ENCODE measurements at regions not wholly inside any gene's neighbourhood (a gene's known extent, or its start where the extent isn't known, plus 50 kb on each side); places are given as distances from the start of the nearest gene placed in this dataset.
"Not testable (repeated sequence)": the region's sequence is repeated elsewhere in the genome, so short reads cannot be mapped to it uniquely, and the experiment has no call there.

DNA sequence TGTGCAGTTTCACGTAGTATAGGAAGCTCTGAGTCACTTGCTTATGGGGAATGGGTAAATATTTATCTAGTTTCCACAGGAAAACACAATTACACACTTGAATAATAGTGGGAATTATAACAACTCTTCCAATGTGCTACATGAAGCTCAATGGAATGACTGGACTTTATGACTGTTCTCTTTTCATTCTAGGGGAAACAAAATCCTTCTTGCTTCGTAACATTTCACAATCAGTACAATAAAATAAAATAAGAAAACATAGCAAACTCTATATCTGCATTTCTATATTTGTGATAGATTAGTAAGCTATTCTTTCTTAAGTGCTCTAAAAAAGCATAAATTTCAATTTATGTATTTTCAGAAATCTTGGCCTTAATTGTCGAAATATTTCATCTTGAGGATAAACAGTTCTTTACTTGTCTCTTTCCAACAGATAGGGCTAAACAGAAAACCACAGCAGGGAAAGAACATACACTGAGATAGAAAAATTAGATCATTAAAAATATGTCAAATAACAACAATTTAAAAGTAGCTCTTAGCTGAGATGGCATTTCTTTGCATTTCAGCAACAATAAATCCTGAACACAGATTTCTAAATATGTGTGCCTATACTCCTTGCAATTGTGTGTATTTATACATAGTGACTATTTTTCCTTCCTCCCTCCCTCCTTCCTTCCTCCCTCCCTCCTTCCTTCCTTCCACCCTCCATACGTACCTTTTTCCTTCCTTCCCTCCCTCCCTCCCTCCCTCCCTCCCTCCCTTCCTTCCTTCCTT is 395.5 kb upstream of the KCNMB2 start:
- no peak for DNase-seq (ENCODE audit: low spot score)

DNA sequence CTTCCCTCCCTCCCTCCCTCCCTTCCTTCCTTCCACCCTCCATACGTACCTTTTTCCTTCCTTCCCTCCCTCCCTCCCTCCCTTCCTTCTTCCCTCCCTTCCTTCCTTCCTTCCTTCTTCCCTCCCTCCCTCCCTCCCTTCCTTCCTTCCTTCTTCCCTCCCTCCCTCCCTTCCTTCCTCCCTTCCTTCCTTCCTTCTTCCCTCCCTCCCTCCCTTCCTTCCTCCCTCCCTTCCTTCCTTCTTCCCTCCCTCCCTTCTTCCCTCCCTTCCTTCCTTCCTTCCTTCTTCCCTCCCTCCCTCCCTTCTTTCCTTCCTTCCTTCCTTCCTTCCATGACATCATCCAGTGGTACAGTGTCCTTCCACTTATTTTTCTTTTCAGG is 394.9 kb upstream of the KCNMB2 start:
- not testable (repeated sequence) for DNase-seq (ENCODE audit: low spot score)

DNA sequence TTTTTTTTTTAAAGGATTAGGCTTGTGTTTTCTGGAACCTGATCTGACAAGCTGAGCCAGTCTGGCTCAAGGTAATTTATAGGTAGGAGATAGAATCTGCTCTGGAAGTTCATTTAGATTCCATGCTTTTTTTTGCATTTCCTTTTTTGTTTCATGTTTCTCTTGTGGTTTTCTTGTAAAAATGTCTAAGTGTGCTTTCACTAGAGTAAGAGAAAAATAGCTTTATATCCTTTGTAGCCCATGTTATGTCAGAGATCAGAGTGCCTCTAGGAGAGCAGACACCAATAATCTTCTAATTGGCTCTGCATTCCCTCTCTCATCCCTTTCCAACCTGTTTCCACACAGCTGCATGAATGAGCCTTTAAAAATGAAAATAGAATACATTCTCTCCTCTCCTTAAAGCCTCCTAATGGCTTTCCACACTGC is 389.8 kb upstream of the KCNMB2 start:
- peak; percentile 33 for DNase-seq (ENCODE audit: low spot score)

DNA sequence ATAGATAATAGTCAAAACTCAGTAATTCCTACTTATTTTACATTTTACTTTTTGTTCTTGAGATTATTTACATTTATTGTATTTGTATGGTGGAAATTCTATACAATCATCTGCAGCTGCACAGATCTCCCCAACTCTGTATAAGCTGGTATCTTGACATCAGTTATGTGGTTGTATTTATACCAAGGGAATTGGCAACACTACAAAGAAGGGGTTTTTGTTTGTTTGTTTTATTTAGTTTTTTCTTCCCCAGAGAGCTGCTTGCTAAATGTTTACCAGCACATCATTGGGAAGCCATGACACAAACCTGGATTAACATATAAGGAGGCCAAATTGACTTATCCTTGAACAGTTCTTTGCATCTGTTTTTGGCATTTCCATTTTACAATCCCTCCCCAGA is 389.2 kb upstream of the KCNMB2 start:
- DNase-seq (ENCODE audit: low spot score), result no peak

DNA sequence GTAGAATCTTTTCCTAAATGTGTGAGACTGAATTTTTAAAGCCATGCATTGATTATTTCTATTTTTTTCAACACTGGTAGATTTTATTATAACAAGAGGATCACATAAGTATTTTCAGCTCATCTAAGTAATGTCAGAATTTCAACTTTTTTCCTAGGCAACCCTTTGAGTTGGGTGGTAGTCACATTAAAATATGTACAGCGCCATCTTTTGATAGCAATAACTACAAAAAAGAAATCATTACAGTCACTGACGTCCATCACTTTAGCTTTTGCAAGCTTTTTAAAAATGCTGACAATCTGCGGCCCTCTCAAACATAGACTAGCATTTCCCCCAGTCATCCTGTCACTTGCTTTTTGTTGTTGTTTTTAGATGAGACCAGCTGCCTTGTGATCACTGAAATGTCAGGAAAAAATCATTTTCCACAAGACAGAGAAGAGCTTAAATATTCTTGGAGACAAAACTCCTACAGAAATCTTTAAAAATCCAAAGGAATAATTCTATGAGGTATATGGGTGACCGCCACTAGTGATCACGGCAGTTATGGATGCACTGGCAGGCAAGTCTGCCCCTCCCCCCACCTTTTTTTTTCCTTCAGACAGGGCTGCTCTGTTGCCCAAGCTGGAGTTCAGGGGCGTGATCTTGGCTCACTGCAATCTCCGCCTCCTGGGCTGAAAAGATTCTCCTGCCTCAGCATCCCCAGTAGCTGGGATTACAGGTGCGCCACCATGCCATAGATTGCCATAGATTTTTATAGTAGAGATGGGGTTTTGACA is 384.0 kb upstream of the KCNMB2 start:
- DNase-seq (ENCODE audit: low spot score), result peak; percentile 17

DNA sequence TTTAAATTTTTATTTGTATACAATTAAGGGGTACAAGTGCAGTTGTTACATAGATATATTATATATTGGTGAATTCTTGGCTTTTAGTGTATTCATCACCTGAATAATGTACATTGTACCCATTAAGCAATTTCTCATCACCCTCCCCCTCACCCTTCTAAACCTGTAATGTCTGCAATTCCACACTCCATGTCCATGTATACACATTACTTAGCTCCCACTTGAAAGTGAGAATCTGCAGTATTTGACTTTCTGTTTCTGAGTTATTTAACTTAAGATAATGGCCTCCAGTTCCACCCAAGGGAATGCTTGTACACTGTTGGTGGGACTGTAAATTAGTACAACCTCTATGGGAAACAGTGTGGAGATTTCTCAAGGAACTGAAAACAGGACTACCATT is 383.2 kb upstream of the KCNMB2 start:
- DNase-seq (ENCODE audit: low spot score), result no peak

DNA sequence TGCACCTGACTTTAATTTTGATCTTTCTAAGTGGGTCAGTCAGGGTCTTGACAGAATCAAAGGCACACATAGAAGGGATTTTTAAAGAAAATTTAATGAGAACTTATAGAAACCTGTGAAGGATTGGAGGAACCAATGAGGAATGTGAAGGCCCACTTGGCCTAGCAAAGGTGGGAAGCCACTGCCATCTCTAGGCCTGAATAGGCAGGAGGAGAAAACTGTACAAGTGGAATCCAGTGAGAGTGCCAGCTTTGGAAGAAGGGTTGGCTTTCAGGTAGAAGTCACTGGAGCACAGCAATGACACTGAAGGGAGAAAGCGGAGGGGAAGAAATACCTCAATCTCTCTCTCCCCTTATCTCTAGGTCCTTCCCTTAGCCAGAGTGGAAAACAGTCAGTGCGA is 380.7 kb upstream of the KCNMB2 start:
- no peak for DNase-seq (ENCODE audit: low spot score)

DNA sequence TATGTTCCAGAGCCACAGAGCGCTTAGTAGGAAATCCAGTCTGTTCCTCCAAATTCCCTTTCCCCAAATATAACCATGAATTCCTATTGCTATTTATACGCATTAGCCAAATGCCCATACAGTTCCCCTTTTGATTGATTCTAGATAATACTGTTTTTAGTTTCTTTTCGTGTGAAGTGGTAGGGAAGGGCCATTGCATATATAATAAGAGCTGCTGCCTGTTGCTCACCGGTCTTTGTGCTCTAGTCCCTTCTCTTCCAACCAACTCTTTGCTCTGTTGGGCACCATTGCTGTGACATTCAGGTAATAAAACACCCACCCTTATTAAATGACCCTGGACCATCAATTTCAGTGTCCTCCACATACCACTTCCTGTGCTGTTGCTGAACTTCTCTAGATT is 379.9 kb upstream of the KCNMB2 start:
- no peak for DNase-seq (ENCODE audit: low spot score)

DNA sequence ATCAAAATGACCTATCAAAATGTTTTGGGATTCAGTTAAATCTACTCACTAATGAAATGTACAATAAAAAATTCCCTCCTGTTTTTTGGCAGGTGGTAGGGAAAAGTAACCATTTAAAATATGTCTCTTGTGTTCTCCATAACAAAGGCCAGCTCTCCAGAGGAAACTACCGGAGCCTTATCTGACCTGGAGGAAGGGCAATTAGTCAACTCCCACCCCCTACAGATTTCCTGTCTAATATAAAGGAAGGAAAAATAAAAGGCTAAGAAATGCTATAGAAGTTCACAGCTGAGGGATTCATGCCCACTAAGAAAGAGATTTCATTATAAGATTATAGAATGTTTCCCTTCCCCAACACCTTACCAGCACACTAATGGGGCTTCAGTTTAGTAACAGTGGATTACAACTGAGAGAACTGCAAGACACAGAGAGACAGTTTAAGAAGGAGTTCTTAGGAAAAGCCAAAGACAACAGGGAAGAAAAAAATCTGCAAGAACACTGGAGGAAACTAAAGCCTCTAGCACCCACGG is 376.5 kb upstream of the KCNMB2 start:
- DNase-seq (ENCODE audit: low spot score), result no peak

DNA sequence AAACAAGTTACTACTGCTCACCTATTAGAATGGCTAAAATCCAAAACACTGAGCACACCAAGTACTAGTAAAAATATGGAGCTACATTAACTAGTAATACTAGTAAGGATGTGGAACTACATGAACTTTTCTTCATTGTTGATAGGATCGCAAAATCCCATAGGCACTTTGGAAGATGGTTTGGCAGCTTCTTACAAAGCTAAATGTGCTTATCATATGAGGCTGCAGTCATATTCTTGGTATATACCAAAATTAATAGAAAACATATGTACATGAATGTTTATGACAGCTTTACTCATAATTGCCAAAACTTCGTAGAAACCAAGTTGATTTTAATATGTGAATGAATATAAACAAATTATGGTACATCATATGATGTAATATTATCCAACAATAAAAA is 366.8 kb upstream of the KCNMB2 start:
- no peak for DNase-seq (ENCODE audit: low spot score)

DNA sequence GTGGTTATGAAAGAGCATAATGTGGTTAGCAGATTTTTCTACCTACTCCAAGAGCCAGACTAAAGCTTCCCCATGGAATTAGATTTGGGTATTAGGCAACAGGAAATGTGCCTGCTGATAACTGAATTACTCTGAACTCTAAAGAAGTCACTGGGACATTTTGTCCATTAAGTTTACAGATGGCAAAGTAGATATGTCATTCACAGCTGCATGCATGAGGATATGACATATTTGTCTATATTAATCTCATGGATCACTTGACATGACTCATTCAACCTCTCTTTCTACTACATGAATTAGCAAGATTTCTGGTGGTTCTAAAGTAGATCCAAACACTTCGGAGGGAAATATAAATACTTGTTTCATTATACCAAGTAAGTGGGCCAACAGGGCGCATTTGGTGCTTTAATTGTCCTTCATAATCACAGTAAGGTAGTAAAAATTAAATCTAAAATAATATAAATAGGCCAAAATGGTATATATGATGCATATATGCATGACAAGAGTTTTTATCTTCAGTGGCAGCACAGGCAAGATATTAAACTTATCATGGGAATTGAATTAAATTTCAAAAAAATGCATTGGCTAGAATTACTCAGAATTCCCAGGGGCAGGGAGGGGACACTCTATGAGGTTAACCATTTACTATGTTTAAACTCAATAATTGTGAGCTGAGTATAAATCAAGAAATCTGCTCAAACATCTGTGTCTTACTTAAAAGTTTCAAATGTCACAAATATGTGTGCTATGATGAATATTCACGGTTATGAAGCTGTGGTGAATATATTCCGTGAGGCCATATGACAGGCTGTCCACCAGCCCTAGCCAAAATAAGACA is 365.3 kb upstream of the KCNMB2 start:
- DNase-seq (ENCODE audit: low spot score), result peak; percentile 90

DNA sequence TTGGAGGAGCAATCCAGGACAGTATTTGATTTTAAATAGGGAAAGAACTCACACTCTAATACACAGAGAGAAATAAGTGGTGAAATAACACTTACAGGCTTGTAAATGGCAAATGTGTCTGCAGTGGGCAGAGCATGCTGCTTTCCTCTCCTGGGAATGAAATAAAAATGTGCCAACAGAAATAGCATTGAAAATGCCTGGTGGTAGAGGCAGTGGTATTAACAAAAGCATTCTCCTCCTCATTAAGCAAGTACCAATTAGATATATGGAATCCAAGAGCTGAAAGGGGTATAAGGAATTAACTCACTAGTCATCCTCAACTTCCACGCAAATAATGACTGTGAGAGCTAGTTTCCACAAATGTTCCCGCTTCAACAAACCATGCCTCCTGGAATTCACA is 364.1 kb upstream of the KCNMB2 start:
- no peak for DNase-seq (ENCODE audit: low spot score)

DNA sequence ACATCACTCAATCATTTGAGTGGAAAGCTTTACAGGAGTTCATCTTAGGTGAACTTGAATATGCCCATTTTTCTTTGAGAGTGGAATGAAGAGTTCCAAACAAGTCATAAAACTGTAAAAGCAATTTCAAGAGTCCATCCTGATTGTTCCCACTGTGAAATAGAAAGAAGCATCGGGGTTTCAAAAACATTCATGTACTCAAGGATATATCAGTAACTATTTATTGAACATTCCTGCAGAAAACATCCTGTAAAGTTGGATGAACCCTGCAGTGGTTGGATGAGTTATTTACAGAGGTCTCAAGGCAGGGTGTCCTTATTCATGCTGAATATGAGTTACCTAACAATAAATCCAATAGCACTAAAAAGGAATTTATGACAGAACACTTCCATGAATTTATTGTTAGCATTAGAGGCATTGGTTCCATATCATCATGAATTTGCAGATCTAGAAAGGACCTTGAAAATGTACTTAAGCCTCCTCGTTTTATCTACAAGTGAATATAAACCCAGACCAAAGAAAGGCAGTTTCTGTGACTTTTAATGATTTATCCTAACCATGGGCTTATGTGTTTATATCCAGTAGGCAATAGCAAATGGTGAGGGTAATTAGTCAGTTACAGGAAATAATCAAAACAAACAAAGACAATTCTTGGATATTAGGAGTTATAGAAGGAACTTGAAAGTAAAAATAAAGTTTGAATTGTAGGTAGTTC is 361.9 kb upstream of the KCNMB2 start:
- DNase-seq (ENCODE audit: low spot score), result no peak

DNA sequence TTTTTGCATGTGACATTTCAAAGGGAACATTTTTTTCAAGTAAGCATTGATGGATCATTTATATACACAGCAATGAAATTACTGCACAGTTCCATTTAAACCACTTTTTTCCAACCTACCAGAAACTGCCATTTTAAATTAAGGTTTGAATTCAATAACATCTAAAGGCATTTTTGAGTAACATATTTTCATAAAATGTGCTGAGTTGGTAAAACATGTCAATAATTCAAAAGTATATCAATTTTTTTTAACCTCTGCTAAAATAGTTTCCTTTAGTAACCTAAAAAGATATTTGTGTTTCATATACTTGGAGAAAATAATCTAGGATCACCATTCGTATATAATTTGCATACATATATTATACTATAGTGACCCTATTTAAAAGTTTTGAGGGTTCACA is 355.1 kb upstream of the KCNMB2 start:
- no peak for DNase-seq (ENCODE audit: low spot score)

DNA sequence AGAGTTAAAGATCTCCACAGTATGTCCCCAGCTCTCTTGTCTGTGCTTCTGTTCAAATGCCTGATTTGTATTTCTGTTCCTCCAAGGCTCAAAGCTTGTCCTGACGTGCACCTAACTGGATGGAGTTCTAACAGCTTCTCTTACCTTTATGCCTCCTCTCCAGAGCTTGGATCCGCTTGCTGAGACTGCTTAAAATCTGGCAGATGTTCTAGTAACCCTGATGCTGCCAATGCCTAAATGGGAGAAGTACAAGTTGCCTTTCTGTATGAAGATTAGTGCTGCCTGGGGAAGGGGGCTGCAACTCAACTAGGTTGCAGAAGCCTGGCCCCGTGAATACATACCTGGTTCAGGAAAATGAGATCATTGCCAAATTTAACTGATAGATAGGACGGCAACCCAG is 354.5 kb upstream of the KCNMB2 start:
- no peak for DNase-seq (ENCODE audit: low spot score)

DNA sequence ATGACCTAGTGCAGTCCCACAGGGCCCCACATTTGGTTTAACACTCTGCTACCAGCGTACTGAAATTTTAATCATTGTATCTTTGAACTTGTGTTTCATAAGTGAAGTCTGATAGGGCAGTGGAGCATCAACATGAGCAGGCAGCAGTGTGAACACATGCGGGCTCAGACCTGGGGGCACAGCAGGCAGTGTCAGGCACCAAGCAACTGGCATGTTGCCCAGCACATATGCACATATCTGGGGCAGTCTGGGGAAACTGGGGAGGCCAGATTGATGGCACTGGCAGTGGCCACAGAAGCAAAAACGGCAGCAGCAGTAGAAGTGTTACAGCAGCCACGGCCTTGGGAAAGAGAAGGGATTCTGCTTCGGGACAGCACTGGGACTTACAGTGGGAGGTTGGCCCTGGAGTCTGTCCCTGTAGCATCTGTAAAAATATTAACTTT is 353.9 kb upstream of the KCNMB2 start:
- no peak for DNase-seq (ENCODE audit: low spot score)

DNA sequence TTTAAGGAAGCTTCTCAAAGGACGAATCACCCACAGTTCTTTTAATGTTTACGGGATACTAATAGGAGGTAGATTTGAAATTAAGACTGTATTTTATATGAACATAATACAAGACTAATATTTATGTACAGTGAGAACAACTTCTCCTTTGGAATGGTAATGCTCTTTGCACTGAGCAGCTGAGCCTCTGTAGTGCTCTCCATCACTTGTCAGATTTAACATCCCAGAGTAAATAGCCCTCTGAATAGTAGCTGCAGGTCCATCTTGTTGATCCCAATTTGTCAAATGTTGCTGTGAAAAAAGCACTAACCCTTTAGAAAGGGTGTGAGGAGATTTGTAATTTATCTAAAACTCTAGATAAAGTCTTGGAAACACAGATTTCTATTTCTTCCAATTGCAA is 351.4 kb upstream of the KCNMB2 start:
- DNase-seq (ENCODE audit: low spot score), result no peak

DNA sequence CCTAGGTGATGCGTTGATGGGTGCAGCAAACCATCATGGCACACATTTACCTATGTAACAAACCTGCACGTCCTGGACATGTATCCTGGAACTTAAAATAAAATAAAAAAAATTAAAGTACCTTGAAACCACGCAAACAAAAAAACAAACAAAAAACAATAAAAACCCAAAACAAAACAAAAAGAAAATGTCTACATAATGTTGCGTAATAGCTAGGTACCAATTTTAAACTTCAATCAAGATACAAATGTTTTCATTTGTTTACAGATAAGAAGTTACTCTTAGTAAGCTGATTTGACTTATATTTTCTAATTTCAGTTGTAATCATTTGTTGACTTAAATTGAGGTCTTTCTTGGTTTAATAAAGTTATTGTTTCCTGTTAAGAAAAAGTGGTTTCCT is 349.6 kb upstream of the KCNMB2 start:
- DNase-seq (ENCODE audit: low spot score), result no peak

DNA sequence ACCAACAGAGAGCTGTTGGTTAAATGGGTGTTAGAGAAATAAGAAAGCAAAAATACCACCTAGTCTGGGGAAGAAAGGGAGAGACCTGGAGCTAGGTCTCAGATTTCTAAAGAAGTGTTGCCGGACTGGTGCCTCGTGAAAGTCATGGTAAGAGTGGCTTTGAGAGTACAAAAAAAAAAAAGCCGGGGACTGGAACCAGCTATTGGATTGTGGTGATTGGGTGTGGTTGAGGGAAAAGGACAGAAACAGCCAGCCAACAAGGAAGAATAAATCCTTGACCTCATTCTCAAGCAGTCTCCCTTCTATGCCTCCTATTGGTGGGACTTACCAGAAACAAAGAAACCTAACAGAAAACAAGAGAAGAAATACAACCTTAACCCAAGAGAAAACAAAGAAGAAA is 346.4 kb upstream of the KCNMB2 start:
- no peak for DNase-seq (ENCODE audit: low spot score)

DNA sequence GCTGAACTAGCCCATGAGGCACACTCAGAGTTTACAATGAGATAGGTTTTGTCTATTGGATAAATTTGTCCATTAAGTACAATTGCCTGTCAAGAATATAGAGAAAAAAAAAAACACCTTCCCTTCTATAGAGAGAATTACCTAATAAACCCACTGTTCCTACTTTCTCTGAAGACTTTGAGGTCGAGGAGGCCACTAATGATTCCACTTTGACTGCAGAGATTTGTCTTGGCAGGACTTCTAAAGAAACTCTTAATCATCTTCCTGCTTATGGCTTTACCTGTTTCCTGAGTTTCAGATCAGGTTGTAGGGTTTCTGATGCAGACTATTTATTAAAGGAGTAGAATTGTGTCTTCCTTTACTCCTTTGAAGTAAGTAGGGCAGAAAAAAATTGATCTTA is 342.4 kb upstream of the KCNMB2 start:
- no peak for DNase-seq (ENCODE audit: low spot score)

DNA sequence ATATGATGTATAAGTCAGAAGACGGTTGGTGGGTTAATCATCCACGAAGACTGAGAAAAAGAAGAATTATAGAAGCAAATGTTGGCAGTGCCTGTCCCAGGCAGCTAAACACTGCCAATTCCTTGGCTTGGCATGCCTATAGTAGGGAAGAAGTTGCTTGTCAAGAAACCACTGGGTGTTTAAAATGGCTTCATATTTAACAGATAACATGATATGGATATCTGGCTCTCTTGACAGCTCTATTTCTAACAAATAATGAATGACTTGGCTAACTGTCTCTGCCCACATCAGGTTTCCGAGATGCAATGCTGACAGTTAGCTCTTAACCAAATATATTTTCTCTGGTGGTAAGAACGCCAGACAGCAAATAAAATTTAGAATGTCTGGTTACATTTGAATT is 341.7 kb upstream of the KCNMB2 start:
- DNase-seq (ENCODE audit: low spot score), result no peak

DNA sequence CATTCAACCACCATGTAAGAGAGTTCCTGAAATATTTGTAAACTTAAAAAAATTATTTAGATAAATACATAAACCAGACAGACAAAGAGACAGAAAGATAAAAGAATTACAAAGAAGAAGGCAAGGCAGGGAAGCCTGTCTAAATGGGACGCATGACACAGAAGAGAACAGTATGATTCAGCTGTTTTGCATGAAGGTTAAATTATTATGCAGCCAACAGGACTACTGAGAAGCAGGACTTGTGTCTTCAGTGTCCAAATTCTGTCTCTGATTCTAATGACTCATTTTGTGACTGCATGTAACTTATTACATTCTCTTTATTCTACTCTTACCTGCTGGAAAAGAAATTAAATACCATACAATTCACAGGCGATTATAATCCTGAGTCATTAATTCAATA is 340.4 kb upstream of the KCNMB2 start:
- DNase-seq (ENCODE audit: low spot score), result no peak
